ENCODE measurements at regions not wholly inside any gene's neighbourhood (a gene's known extent, or its start where the extent isn't known, plus 50 kb on each side); places are given as distances from the start of the nearest gene placed in this dataset.

GRCh38 chr11:19557720-19558140 lies 154.9 kb upstream of the NAV2 start:
- DNase-seq = peak; percentile 70 to 73

- DNase-seq = no peak
Observed at GRCh38 chr11:19557185-19557584, 155.5 kb upstream of the NAV2 start.

GRCh38 chr11:19555266-19555665 lies 157.4 kb upstream of the NAV2 start:
- DNase-seq = no peak

GRCh38 chr11:19553683-19554333 lies 158.8 kb upstream of the NAV2 start:
- peak; percentile 60 to 70 for DNase-seq

- DNase-seq = no peak
Observed at GRCh38 chr11:19552656-19553260, 159.9 kb upstream of the NAV2 start.

GRCh38 chr11:19552161-19552560 lies 160.5 kb upstream of the NAV2 start:
- DNase-seq = no peak

GRCh38 chr11:19551457-19551856 lies 161.2 kb upstream of the NAV2 start:
- no peak for DNase-seq

GRCh38 chr11:19547044-19547443 lies 165.6 kb upstream of the NAV2 start:
- DNase-seq = no peak

GRCh38 chr11:19546325-19546724 lies 166.3 kb upstream of the NAV2 start:
- peak in 1 of 2 experiments; percentile 1 for DNase-seq

GRCh38 chr11:19541521-19542049 lies 171.1 kb upstream of the NAV2 start:
- DNase-seq = no peak

GRCh38 chr11:19539861-19540260 lies 172.8 kb upstream of the NAV2 start:
- DNase-seq = no peak

- no peak for DNase-seq
Observed at GRCh38 chr11:19537803-19538453, 174.7 kb upstream of the NAV2 start.

- no peak for DNase-seq
Observed at GRCh38 chr11:19536131-19536530, 176.5 kb upstream of the NAV2 start.

- DNase-seq = no peak
Observed at GRCh38 chr11:19530505-19530904, 182.1 kb upstream of the NAV2 start.

GRCh38 chr11:19526119-19526518 lies 186.5 kb upstream of the NAV2 start:
- no peak for DNase-seq

GRCh38 chr11:19525714-19526113 lies 186.9 kb upstream of the NAV2 start:
- no peak for DNase-seq

GRCh38 chr11:19525276-19525675 lies 187.4 kb upstream of the NAV2 start:
- no peak for DNase-seq

- no peak for DNase-seq
Observed at GRCh38 chr11:19524171-19524671, 188.4 kb upstream of the NAV2 start.

- no peak for DNase-seq
Observed at GRCh38 chr11:19520681-19521080, 192.0 kb upstream of the NAV2 start.

GRCh38 chr11:19519912-19520641 lies 192.6 kb upstream of the NAV2 start:
- DNase-seq = no peak

GRCh38 chr11:19519353-19519752 lies 193.3 kb upstream of the NAV2 start:
- DNase-seq = no peak

GRCh38 chr11:19513253-19513652 lies 199.4 kb upstream of the NAV2 start:
- DNase-seq = no peak

- DNase-seq = no peak
Observed at GRCh38 chr11:19512618-19513017, 200.0 kb upstream of the NAV2 start.
